ENCODE measurements at regions not wholly inside any gene's neighbourhood (a gene's known extent, or its start where the extent isn't known, plus 50 kb on each side); places are given as distances from the start of the nearest gene placed in this dataset.

- Histone ChIP-seq H3K36me3 (ENCODE audit: control insufficient read depth in 1 of 2, insufficient read depth in 2 of 2, low read length in 2 of 2) (no peaks in the 10 kb centered on the region), H3K4me2 (ENCODE audit: low read length) (no peak overlapping the region), H3K9me3 (ENCODE audit: control insufficient read depth in 1 of 2, insufficient read depth in 1 of 2, low read depth in 1 of 2, low read length in 2 of 2) (no peaks in the 10 kb centered on the region), H4K20me1 (ENCODE audit: insufficient read depth) (no peaks in the 10 kb centered on the region), H3K27me3 (ENCODE audit: insufficient read depth, low read length) (no peaks in the 10 kb centered on the region), H3K4me1 (ENCODE audit: control insufficient read depth in 1 of 2, insufficient read depth in 2 of 2, low read length in 2 of 2) (no peaks in the 10 kb centered on the region), H3K27ac (ENCODE audit: low read depth, low read length) (no peak overlapping the region), H3K9ac (ENCODE audit: low read length) (no peak overlapping the region), H3K4me3 (replicated peaks in 1 of 2; ENCODE audit: low read depth in 1 of 2, low read length in 2 of 2) (no peak overlapping the region), H2AFZ (ENCODE audit: low read depth, low read length, poor library complexity, severe bottlenecking) (no peak overlapping the region), H3K79me2 (ENCODE audit: insufficient read depth, low read length) (no peaks in the 10 kb centered on the region), H3K9me2 (ENCODE audit: insufficient read depth) (no peaks in the 10 kb centered on the region)
- intact Hi-C loops (cut with micrococcal nuclease): no loop called here
- ChIA-PET CTCF (no interaction called here), POLR2A (no interaction called here), RAD21 (ENCODE audit: low non-redundant PET in 1 of 2, low total read pairs in 2 of 2, uncharacterized antibody in 2 of 2, unreplicated experiment in 2 of 2) (no interaction called here)
- TF ChIP-seq REST (IDR thresholded peaks at IDR 0.05; ENCODE audit: low read depth) (no peak), SIN3A (IDR thresholded peaks at IDR 0.05; ENCODE audit: low read depth) (no peak), ATF3 (IDR thresholded peaks at IDR 0.05) (no peak), EZH2phosphoT487 (IDR thresholded peaks at IDR 0.05; ENCODE audit: borderline replicate concordance) (no peak), MAX (IDR thresholded peaks at IDR 0.05) (no peak), ZFX (IDR thresholded peaks at IDR 0.05) (no peak)
- BruUV-seq (replicated peaks): no TSS peak
- DNase-seq (ENCODE audit: low read depth, low spot score) (no peak), ATAC-seq (no peak)
Observed at GRCh38 chr6:156060013-156060412, 604.4 kb upstream of the NOX3 start.

GRCh38 chr6:156058356-156058755 is 602.7 kb upstream of the NOX3 start:
- Histone ChIP-seq H3K79me2 (ENCODE audit: insufficient read depth, low read length) (no peaks in the 10 kb centered on the region), H3K4me1 (ENCODE audit: control insufficient read depth in 1 of 2, insufficient read depth in 2 of 2, low read length in 2 of 2) (no peaks in the 10 kb centered on the region), H3K9me3 (ENCODE audit: control insufficient read depth in 1 of 2, insufficient read depth in 1 of 2, low read depth in 1 of 2, low read length in 2 of 2) (no peaks in the 10 kb centered on the region), H3K9ac (ENCODE audit: low read length) (no peak overlapping the region), H3K4me3 (replicated peaks in 1 of 2; ENCODE audit: low read depth in 1 of 2, low read length in 2 of 2) (no peak overlapping the region), H3K27me3 (ENCODE audit: insufficient read depth, low read length) (no peaks in the 10 kb centered on the region), H3K27ac (ENCODE audit: low read depth, low read length) (no peak overlapping the region), H4K20me1 (ENCODE audit: insufficient read depth) (no peaks in the 10 kb centered on the region), H3K9me2 (ENCODE audit: insufficient read depth) (no peaks in the 10 kb centered on the region), H3K36me3 (ENCODE audit: control insufficient read depth in 1 of 2, insufficient read depth in 2 of 2, low read length in 2 of 2) (no peaks in the 10 kb centered on the region), H2AFZ (ENCODE audit: low read depth, low read length, poor library complexity, severe bottlenecking) (no peak overlapping the region), H3K4me2 (ENCODE audit: low read length) (no peak overlapping the region)
- intact Hi-C loops (cut with micrococcal nuclease): no loop called here
- TF ChIP-seq CBX3 (IDR thresholded peaks at IDR 0.05; ENCODE audit: low read depth): no peak
- no peak for TF ChIP-seq SP1 (IDR thresholded peaks at IDR 0.05; ENCODE audit: low read depth)
- TF ChIP-seq POLR2AphosphoS5 (IDR thresholded peaks at IDR 0.05; ENCODE audit: low read depth, low read length): no peak
- no peak for TF ChIP-seq TCF7L2 (IDR thresholded peaks at IDR 0.05; ENCODE audit: borderline replicate concordance, extremely low read depth, insufficient read depth, insufficient read length)
- no peak for TF ChIP-seq EZH2phosphoT487 (IDR thresholded peaks at IDR 0.05; ENCODE audit: borderline replicate concordance)
- TF ChIP-seq POLR2A (IDR thresholded peaks at IDR 0.05; ENCODE audit: borderline replicate concordance, extremely low read depth, insufficient read depth, insufficient read length): no peak
- no peak for TF ChIP-seq JUND (IDR thresholded peaks at IDR 0.05)
- TF ChIP-seq SIN3A (IDR thresholded peaks at IDR 0.05; ENCODE audit: low read depth): no peak
- TF ChIP-seq EZH2 (IDR thresholded peaks at IDR 0.05): no peak
- TF ChIP-seq RAD21 (IDR thresholded peaks at IDR 0.05; ENCODE audit: low read depth): no peak
- no peak for TF ChIP-seq ZNF274 (IDR thresholded peaks at IDR 0.05; ENCODE audit: low read depth, low read length)
- no peak for TF ChIP-seq FOSL1 (IDR thresholded peaks at IDR 0.05; ENCODE audit: low read depth)
- no peak for TF ChIP-seq EGR1 (IDR thresholded peaks at IDR 0.05; ENCODE audit: low read depth)
- no peak for TF ChIP-seq YY1 (IDR thresholded peaks at IDR 0.05; ENCODE audit: extremely low read depth, insufficient replicate concordance, low read depth, low read length)
- TF ChIP-seq ATF3 (IDR thresholded peaks at IDR 0.05): no peak
- CTCF ChIA-PET: no interaction called here
- no peak for ATAC-seq
- DNase-seq (ENCODE audit: low read depth, low spot score): no peak
- RAD21 ChIA-PET (ENCODE audit: low non-redundant PET in 1 of 2, low total read pairs in 2 of 2, uncharacterized antibody in 2 of 2, unreplicated experiment in 2 of 2): no interaction called here
- POLR2A ChIA-PET: no interaction called here
- no TSS peak for BruUV-seq (replicated peaks)
